K562 (cell line): ENCODE measurements at regions not wholly inside any gene's neighbourhood (a gene's known extent, or its start where the extent isn't known, plus 50 kb on each side); places are given as distances from the start of the nearest gene placed in this dataset.

Experiments
- ATAC-seq: fragments of 200-7000 bp; cut with Tn5 transposase; 3 replicates; pipeline ENCODE4 v1.9.1; 2020; ENCODE audit warnings: moderate library complexity
- BruUV-seq: library from RNA; stranded (reverse); fragments of 400-500 nt; replicated peaks from 2 replicates; lab custom pipeline; 2021; lab: Mats Ljungman, UMichigan
- CTCF ChIA-PET: fragments of 300-600 bp; formaldehyde crosslinking; extraction: SDS; loops from one replicate; lab custom pipeline; 2021; ENCODE audit warnings: low intra/inter-chr PET ratio; lab: Yijun Ruan, JAX
- POLR2A ChIA-PET: fragments of 300-600, 350-650 bp; sonication (Branson Sonifier 250); formaldehyde crosslinking; extraction: SDS; loops from one replicate; lab custom pipeline; 2021; ENCODE audit warnings: antibody characterized with exemption, inconsistent platforms; lab: Yijun Ruan, JAX
- DNase-seq, 4 experiments: peaks; one replicate each; pipeline versions ENCODE4 v3.0.0 to v3.0.0-alpha.2; 2011 to 2018; ENCODE audit warnings: low spot score in 3 of 4, mixed read lengths in 3 of 4; ENCODE audit errors: extremely low read depth in 1 of 4
- FAIRE-seq: peaks from 2 replicates; lab custom pipeline; 2011; peaks lifted over from hg19 to GRCh38; lab: Jason Lieb, UNC
- H2AFZ ChIP-seq: 2 replicates; pipeline ENCODE4 v1.6.0; 2011; ENCODE audit warnings: low read depth, low read length, control low read depth, inconsistent platforms
- H3K27ac ChIP-seq: fragments of 200-600 bp; 3 replicates; pipeline ENCODE4 v1.8.0; 2011; ENCODE audit warnings: low read depth, mild to moderate bottlenecking, control low read depth, inconsistent platforms, low read length, moderate library complexity, mixed read lengths; ENCODE audit errors: extremely low read depth
- H3K27me3 ChIP-seq, 2 experiments: fragments of 300-600 bp in 1 of 2; 2 replicates in 1 of 2; 3 replicates in 1 of 2; pipeline versions ENCODE4 v1.6.0 to v1.8.0; 2011; ENCODE audit warnings: inconsistent platforms in 2 of 2, low read length in 2 of 2, mild to moderate bottlenecking in 1 of 2, mixed read lengths in 1 of 2, moderate library complexity in 1 of 2; ENCODE audit not compliant: control insufficient read depth in 2 of 2, insufficient read depth in 2 of 2
- H3K36me3 ChIP-seq: fragments of 300-600 bp; 3 replicates; pipeline ENCODE4 v1.8.0; 2011; ENCODE audit warnings: mild to moderate bottlenecking, low read length, inconsistent platforms; ENCODE audit not compliant: control insufficient read depth, insufficient read depth
- H3K4me1 ChIP-seq, 2 experiments: fragments of 200-600 bp in 1 of 2; replicated peaks in 1 of 2; 2 replicates in 1 of 2; 3 replicates in 1 of 2; pipeline versions ENCODE4 v1.5.1 to v1.8.0; 2011; ENCODE audit warnings: inconsistent platforms in 2 of 2, low read length in 2 of 2, mild to moderate bottlenecking in 1 of 2, mixed read lengths in 1 of 2, moderate library complexity in 1 of 2; ENCODE audit not compliant: control insufficient read depth in 2 of 2, insufficient read depth in 2 of 2
- H3K4me2 ChIP-seq: 2 replicates; pipeline ENCODE4 v1.6.1; 2011; ENCODE audit warnings: low read length, control low read depth, inconsistent platforms, mixed read lengths; ENCODE audit not compliant: insufficient read depth
- H3K4me3 ChIP-seq: fragments of 200-600 bp; sonication (generic), shearing (Covaris generic); 2 replicates; pipeline ENCODE4 v1.5.1; 2016; ENCODE audit warnings: control low read depth, inconsistent platforms
- H3K79me2 ChIP-seq: fragments of 200-600 bp; 3 replicates; pipeline ENCODE4 v1.8.0; 2011; ENCODE audit warnings: low read length, inconsistent platforms; ENCODE audit not compliant: control insufficient read depth, insufficient read depth
- H3K9ac ChIP-seq, 2 experiments: 2 replicates each; pipeline versions ENCODE4 v1.6.0 to v1.6.1; 2011; ENCODE audit warnings: low read depth in 2 of 2, low read length in 2 of 2, control low read depth in 1 of 2, inconsistent platforms in 1 of 2, mild to moderate bottlenecking in 1 of 2, mixed read lengths in 1 of 2; ENCODE audit not compliant: insufficient read depth in 1 of 2
- H3K9me1 ChIP-seq: one replicate; pipeline ENCODE4 v1.6.0; 2011; ENCODE audit warnings: inconsistent platforms, mild to moderate bottlenecking, low read length, moderate library complexity; ENCODE audit not compliant: control insufficient read depth, insufficient read depth
- H3K9me3 ChIP-seq: replicated peaks from 2 replicates; pipeline ENCODE4 v1.5.1; 2011; ENCODE audit warnings: low read depth, low read length, inconsistent platforms; ENCODE audit not compliant: control insufficient read depth, insufficient read depth
- H4K20me1 ChIP-seq: replicated peaks from 2 replicates; pipeline ENCODE4 v1.6.1; 2011; ENCODE audit warnings: low read length, inconsistent platforms, mixed read lengths; ENCODE audit not compliant: control insufficient read depth, insufficient read depth
- IRF1 ChIP-seq: sonication (generic); formaldehyde crosslinking; IDR thresholded peaks from 2 replicates; pipeline ENCODE4 v1.8.0; 2022; ENCODE audit warnings: missing genetic modification reagents, mild to moderate bottlenecking, borderline replicate concordance
- ZNF280A ChIP-seq: fragments of 450-650 bp; IDR thresholded peaks from 2 replicates; pipeline ENCODE4 v1.6.1; 2018; ENCODE audit warnings: mild to moderate bottlenecking, low read depth; ENCODE audit not compliant: partially characterized antibody
- WGBS: fragments of 100-300 bp; shearing (Covaris generic); methylation state at CpG from one replicate; pipeline ENCODE4 v1.1.6; 2016; ENCODE audit warnings: low coverage, mixed read lengths; ENCODE audit not compliant: insufficient coverage; ENCODE audit errors: missing lambda C conversion rate; 5-methylcytosine and 5-hydroxymethylcytosine counted together
- in situ Hi-C: fragments of 300-500 bp; cut with MboI; formaldehyde crosslinking; loops from 4 replicates; pipeline ENCODE4 v1.15.0; 2018; ENCODE audit warnings: inconsistent platforms, mixed read lengths
- intact Hi-C: fragments of 100-400 bp; cut with micrococcal nuclease; formaldehyde crosslinking; loops from 2 replicates; pipeline ENCODE4 v1.14.2; 2022

- no TSS peak for BruUV-seq
These were observed 69.3 kb upstream of the SOX4 start for GRCh38 chr6:21524201-21524600.

More at GRCh38 chr6:21524201-21524600, 69.3 kb upstream of the SOX4 start:
- ChIA-PET POLR2A (no interaction called here), CTCF (no interaction called here)
- FAIRE-seq (no peak), DNase-seq (no peak), ATAC-seq (no peak)
- H3K9me1 ChIP-seq: no peaks in the 10 kb centered on the region
- no peaks in the 10 kb centered on the region for H3K9me3 ChIP-seq
- in situ Hi-C loops (no loop called here), intact Hi-C loops (no loop called here)
- no peaks in the 10 kb centered on the region for H3K79me2 ChIP-seq
- no peak overlapping the region for H2AFZ ChIP-seq
- H3K9ac ChIP-seq: no peak overlapping the region
- no peak for TF ChIP-seq IRF1
- TF ChIP-seq ZNF280A: no peak
- no peak overlapping the region for H3K4me3 ChIP-seq
- under 1% methylated on average over 4 of the region's 4 CpGs for WGBS
- H3K4me2 ChIP-seq: no peak overlapping the region
- H3K36me3 ChIP-seq: no peaks in the 10 kb centered on the region
- no peaks in the 10 kb centered on the region for H3K4me1 ChIP-seq
- H3K27ac ChIP-seq: no peak overlapping the region
- H3K27me3 ChIP-seq: peaks cover 15 to 19% of the 10 kb centered on the region in 2 experiments; a peak in 4 of 5 replicates
- H4K20me1 ChIP-seq: no peaks in the 10 kb centered on the region
